ENCODE measurements at regions not wholly inside any gene's neighbourhood (a gene's known extent, or its start where the extent isn't known, plus 50 kb on each side); places are given as distances from the start of the nearest gene placed in this dataset.
"Not testable (repeated sequence)": the region's sequence is repeated elsewhere in the genome, so short reads cannot be mapped to it uniquely, and the experiment has no call there.

GRCh38 chr10:14429043-14429700, 98.4 kb upstream of the FRMD4A start:
- peak; percentile 85 for DNase-seq (ENCODE audit: low spot score)

DNA sequence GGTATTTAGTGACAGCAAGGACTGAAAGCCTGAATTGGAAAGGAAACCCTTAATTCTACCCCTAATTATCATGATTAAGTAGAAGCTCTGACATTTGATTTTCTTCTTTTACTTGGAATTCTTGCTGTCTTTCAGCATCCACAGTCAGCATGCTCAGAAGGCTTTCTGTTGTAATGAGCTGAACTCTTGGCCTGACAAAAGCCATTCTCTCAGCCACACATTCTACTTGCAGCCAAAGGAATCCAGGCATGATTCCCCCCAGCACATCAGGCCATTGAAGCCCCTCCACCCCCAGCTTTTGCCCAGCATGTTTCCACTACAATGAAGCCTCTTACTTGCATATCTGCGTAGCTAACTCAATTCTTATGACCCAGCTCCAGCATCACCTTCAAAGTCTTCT, 94.3 kb upstream of the FRMD4A start:
- no peak for DNase-seq (ENCODE audit: low spot score)

DNA sequence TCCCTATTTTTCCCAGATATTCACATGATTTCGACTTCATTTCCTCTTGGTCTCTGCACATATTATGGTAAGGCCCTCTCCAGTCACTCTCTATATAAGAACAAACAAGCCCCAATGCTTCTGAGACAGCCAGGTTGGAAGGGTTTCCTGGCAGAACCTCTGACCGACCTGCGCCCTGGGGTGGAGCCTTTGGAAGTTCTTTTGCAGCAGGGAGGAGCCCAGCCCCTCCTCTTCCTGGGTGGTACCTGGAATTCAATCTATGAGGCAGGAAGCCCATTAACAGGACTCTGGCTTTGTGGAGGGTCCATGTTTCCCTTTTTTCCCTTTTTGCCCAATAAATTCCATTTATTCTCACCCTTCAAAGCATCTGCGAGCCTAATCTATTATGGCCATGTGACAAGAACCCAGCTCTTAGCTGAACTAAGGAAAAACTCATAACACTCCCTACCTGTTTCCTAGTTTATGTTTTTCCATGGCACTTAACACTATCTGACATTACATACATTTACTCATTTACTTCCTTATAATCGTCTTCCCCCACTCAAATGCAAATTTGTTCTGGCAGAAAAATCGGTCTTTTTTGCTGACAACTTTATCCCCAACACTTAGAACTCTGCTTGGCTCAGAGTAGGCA, 92.5 kb upstream of the FRMD4A start:
- DNase-seq (ENCODE audit: low spot score) = no peak

GRCh38 chr10:14422431-14422830, 91.7 kb upstream of the FRMD4A start:
- DNase-seq (ENCODE audit: low spot score) = no peak

DNA sequence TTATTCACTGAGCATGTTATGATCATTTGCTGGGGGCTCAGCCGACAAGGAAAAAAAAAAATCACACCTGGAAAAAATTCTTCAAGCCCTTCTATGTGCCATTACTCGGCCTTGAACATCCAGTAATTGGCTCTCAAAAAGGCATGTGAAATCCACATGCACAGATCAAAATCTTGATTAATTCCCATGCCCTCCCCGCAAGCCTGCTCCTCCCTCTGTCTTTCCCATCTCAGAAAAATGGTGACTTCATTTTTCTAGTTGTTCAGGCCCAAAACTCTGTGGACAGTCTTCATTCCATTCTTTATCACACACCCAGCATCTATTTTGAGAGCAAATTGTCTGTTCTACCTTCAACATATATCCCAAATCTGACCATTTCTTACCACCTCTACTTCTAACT, 91.2 kb upstream of the FRMD4A start:
- DNase-seq (ENCODE audit: low spot score) = no peak

GRCh38 chr10:14417336-14417735, 86.6 kb upstream of the FRMD4A start:
- DNase-seq (ENCODE audit: low spot score) = not testable (repeated sequence)

GRCh38 chr10:14416308-14416700, 85.6 kb upstream of the FRMD4A start:
- peak; percentile 59 for DNase-seq (ENCODE audit: low spot score)

DNA sequence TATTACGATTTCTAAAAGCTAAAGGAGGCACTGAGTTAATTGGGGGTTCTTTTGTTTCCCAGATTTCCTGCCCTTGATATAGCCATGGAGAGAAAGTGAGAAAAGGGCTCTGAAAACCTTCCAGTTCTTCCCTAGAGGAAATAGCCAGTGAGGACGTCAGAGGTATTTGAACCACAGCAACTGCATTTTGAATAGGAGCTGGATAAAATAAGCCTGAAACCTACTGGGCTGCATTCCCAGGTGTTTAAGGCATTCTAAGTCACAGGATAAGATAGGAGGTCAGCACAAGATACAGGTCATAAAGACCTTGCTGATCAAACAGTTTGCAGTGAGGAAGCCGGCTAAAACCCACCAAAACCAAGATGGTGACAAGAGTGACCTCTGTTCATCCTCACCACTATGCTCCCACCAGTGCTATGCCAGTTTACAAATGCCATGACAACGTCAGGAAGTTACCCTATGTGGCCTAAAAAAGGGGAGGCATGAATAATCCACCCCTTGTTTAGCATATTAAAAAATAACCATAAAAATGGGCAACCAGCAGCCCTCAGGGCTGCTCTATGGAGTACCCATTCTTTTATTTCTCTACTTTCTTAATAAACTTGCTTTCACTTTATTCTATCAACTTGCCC, 85.1 kb upstream of the FRMD4A start:
- DNase-seq (ENCODE audit: low spot score) = peak; percentile 16

DNA sequence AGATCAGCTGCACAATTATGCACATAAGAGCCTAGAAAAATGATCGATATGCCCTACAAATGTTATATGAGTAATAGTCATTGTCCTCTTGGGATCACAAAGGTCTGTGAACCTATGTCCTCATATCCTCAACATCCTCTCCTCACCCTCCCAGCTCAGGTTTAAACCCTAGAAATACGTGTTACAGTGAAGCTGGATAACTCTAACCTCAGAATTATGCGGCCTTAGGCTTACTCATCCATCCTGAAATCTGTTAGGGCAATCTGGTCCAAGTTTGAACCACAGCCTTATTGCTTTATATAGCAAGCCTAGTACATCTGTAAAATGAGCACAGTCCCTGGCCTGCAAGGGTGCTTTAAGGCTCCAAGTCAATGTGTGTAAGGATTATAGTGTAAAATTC, 84.2 kb upstream of the FRMD4A start:
- DNase-seq (ENCODE audit: low spot score) = peak; percentile 12

- no peak for DNase-seq (ENCODE audit: low spot score)
Observed at GRCh38 chr10:14413523-14413922, 82.8 kb upstream of the FRMD4A start.

- no peak for DNase-seq (ENCODE audit: low spot score)
Observed at GRCh38 chr10:14412624-14413023, 81.9 kb upstream of the FRMD4A start.

DNA sequence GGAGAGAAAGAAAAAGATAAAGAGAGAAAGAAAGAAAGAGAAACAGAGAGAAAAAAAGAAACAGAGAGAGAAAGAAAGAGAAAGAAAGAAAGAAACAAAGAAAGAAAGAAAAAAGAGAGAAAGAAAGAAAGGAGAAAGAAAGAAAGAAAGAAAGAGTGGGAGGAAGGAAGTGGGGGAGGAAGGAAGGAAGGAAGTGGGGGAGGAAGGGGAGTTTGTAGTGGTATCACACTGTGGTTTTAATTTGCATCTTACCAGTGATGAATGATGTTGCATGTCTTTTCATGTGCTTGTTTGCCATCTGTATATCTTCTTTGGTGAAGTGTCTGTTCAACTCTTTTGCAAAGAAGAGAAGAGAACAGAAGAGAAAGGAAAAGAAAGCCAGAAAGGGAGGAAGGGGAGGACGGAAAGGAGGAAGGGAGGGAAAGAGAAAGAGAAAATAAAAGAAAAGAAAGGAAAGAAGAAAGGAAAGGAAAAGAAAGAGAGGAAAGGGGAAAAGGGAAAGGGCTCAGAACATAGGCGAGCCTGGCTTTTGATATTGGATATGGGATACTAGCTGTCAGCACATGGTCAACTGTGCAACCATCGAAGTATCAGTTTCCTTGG, 79.2 kb upstream of the FRMD4A start:
- no peak for DNase-seq (ENCODE audit: low spot score)

GRCh38 chr10:14409247-14409646, 78.5 kb upstream of the FRMD4A start:
- DNase-seq (ENCODE audit: low spot score) = no peak

- no peak for DNase-seq (ENCODE audit: low spot score)
Observed at GRCh38 chr10:14408139-14408538, 77.4 kb upstream of the FRMD4A start.

- DNase-seq (ENCODE audit: low spot score) = no peak
Observed at GRCh38 chr10:14407567-14407966, 76.8 kb upstream of the FRMD4A start.

DNA sequence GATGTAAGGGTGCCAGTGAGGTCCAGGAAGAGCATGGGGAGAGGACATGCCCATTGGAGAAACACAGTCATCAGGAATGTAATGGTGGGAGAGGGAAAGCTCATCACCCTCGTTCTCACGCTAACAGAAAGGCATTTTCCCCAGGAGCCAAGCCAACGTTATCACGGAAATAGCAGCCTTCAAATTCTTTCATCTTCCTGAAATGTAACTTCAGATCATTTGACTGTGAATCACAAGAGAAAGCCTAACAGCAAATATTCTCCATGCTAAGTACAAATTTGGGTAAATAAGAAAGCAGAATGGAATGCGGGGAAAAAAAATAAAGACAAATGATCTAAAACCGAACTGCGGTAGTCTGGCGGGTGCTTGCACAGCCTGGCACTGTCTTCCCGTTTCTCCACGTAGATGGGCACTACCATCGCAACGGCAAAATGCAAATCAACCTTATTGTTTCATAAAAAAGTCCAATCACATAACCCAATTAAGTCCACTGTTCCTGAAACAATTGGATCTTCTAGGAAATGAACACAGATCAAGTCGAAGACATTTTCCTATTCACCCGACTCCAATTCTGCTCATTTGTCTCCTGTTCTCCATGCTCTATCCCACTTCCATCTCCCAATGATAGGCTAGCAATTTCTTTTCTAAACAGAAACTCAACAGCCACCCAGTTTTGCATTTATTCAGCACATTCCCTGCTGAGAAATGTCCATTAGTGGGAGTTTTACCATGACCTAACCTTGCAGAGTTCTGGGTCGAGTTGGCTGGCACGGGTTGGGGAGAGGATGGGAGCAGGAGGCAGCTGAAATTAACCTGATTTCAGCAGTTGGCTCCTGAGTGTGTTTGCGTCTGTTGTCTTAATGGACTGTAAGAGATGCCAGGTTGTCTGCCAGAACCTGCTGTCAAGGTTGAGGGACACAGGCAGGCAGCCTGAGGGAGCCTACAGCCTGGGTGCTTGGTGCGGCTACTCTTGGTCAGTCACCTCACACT, 74.6 kb upstream of the FRMD4A start:
- DNase-seq (ENCODE audit: low spot score) = peak; percentile 92

- DNase-seq (ENCODE audit: low spot score) = no peak
Observed at GRCh38 chr10:14403881-14404623, 73.3 kb upstream of the FRMD4A start.

- no peak for DNase-seq (ENCODE audit: low spot score)
Observed at GRCh38 chr10:14403359-14403758, 72.6 kb upstream of the FRMD4A start.

- peak; percentile 64 for DNase-seq (ENCODE audit: low spot score)
Observed at GRCh38 chr10:14399641-14400040, 68.9 kb upstream of the FRMD4A start.

- peak; percentile 96 for DNase-seq (ENCODE audit: low spot score)
Observed at GRCh38 chr10:14397066-14397465, 66.3 kb upstream of the FRMD4A start.

- DNase-seq (ENCODE audit: low spot score) = peak; percentile 78
Observed at GRCh38 chr10:14396411-14397048, 65.8 kb upstream of the FRMD4A start.

Data from kidney tubule cell (primary cell).